Fibroblast of skin of abdomen (primary cell): ENCODE measurements at regions not wholly inside any gene's neighbourhood (a gene's known extent, or its start where the extent isn't known, plus 50 kb on each side); places are given as distances from the start of the nearest gene placed in this dataset.
A peak's percentile ranks its signal among the peaks of the same experiment; 100 is the strongest.

Source experiments
- DNase-seq: peaks from one replicate; pipeline ENCODE4 v3.0.0-alpha.2; 2013

DNA sequence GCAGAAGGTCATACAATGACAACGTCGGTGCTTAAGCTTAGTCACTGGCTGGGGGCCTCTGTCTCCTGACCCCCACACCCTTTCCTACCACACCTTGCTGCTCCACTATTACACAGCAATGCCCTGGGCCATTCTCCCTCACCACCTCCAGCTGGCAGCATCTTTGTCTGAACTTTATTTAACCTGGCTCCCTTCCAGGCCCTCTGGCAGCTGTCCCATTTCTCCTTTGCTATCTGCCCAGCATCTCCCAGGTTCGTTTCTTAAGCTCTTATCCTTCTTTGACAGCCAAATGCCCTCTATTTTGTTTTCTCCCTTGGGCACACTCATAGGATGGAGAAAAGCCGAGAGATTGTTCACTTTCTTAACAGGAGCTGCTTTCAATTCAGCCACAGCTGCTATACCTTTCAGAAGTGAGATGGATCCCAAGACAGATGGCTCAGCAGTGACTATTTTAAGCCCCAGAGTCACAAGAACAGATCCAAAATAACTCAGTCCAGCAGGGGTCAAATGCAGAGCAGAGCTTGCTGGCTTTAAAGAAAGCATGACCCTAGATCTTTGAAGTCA is 1277.1 kb upstream of the AUTS2 start:
- DNase-seq: peak; percentile 14

DNA sequence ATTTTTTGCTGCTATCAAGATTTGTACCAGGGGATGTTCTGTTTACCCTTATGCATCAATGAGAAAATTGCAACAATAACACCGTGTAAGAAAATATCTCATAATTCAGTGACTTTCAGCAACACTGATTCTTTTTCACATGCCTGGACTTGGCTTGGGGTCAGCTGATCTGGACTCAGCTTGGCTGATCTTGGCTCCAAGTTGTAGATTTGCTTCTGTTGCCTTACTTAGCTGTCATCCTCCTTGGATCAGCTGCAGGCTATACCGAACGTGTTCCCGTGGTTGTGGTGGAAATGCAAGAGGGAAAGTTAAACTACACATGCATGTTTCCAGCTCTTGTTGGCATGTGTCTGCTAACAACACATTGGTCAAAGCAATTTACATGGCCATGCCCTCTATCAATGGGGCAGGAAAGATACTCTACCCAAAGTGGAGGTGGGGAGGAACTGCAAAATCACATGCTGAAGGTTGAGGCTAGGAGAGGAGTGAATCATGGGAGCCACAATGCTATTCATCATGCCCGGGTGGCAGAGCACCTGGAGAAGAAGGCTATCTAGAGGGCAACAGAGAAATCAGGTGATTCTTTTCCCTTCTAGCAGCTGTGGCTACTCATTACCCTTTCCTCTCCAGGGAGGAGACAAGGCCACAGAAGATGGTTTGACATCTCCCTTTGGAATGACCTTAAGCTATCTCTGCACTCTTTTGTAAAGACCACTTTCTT is 1276.3 kb upstream of the AUTS2 start:
- DNase-seq: no peak

DNA sequence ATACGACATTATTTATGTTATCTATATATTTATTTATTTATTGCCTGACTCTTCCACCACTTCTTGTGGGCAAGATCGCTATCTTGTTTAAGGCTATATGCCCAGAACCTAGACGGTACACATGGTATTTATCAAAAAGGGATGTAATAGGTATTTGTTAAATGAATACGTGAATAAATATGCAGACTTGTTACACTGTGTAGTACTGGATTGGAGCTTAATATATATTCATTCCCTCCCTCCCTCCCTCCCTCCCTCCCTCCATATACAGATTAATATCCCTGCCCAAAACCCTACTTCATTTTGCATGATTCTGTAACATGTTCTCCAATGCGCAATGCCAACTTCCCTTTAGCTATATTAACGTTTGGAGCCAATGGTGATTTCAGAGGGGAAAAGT is 1273.7 kb upstream of the AUTS2 start:
- no peak for DNase-seq

GRCh38 chr7:68334216-68334615 is 1264.1 kb upstream of the AUTS2 start:
- no peak for DNase-seq

- no peak for DNase-seq
Observed at GRCh38 chr7:68334636-68335272, 1263.5 kb upstream of the AUTS2 start.

GRCh38 chr7:68336594-68336993 is 1261.7 kb upstream of the AUTS2 start:
- DNase-seq: no peak

GRCh38 chr7:68348401-68348800 is 1249.9 kb upstream of the AUTS2 start:
- DNase-seq: peak; percentile 13

- DNase-seq: no peak
Observed at GRCh38 chr7:68362745-68363518, 1235.3 kb upstream of the AUTS2 start.

- peak; percentile 43 for DNase-seq
Observed at GRCh38 chr7:68364886-68365625, 1233.2 kb upstream of the AUTS2 start.

DNA sequence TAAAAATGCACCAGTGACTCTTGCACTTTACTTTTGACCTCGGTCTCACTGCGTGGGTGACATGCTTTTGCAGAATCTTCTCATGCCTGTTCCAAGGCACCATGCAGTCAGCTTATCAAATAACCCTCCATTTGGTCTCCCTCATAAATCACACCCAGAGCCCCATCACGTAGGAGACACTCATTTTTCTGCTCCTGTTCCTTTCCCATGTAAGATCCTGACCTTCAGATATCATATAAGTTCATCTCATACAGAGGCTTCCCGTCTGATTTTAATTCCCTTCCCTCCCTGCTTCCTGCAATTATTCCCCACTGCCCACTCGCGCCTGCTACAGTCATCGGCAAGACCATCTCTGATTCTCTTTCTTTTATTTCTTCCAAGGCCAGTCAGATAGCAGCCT is 1226.3 kb upstream of the AUTS2 start:
- DNase-seq: no peak

DNA sequence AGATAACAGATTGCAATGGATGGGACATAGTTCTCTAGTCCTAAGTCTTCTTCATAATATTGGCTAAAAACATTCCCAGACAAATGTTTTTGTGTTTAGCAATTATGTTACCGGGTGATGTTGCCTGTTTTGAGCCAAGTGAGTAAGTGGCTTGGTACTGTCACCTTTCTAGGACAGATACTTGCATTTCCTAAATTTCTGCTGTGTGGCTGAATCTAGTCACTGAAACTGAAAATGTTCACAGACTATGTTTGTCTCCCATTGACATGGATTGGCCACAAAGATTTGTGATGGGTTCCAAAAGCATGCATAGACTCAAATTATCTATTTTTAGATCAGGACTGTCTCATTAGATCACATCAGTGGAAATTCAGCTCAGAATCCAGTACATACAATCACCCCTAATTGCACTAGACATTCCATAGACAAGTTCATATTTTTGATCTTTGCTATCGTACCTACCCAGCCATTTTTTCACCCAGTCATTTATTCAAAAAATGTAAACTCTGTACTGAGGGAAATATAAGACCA is 1222.1 kb upstream of the AUTS2 start:
- DNase-seq: peak; percentile 9

- no peak for DNase-seq
Observed at GRCh38 chr7:68381731-68382130, 1216.5 kb upstream of the AUTS2 start.

DNA sequence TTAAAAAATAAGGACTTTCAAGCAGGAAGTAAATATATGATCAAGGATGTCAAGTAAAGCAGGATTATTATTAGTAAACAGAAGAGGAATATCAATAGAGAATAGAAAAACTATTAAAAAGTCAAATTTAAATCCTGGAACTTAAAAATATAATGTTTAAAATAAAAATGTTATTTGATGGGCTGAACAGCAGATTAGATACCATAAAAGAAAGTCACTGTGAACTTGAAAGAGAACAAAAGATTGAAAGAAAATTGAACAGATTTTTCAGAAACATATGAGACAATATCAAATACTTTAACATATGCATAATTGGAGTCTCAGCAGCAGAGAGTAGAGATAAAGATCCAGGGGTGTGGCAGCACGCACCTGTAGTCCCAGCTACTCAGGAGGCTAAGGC is 1213.7 kb upstream of the AUTS2 start:
- no peak for DNase-seq

DNA sequence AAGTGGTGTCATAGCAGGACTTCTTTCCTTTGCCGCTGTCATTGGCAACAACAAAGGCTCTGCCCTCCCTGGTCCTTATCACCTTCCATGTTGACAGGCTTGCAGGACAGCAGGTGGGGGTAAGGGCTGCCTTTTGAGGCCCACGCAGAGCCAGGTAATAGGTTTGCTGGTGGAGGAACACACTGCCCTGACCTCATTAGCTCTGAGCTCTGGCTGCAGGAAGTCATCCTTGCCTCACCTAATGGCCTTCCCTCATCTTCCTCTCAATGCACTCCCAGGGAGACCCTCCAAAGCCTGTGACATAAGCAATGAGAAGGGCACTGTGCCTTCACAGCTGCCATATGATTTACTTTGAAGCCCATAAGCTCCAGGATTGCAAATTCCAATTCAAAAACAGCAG is 1205.2 kb upstream of the AUTS2 start:
- DNase-seq: no peak

GRCh38 chr7:68394131-68394530 is 1204.1 kb upstream of the AUTS2 start:
- DNase-seq: peak; percentile 63

DNA sequence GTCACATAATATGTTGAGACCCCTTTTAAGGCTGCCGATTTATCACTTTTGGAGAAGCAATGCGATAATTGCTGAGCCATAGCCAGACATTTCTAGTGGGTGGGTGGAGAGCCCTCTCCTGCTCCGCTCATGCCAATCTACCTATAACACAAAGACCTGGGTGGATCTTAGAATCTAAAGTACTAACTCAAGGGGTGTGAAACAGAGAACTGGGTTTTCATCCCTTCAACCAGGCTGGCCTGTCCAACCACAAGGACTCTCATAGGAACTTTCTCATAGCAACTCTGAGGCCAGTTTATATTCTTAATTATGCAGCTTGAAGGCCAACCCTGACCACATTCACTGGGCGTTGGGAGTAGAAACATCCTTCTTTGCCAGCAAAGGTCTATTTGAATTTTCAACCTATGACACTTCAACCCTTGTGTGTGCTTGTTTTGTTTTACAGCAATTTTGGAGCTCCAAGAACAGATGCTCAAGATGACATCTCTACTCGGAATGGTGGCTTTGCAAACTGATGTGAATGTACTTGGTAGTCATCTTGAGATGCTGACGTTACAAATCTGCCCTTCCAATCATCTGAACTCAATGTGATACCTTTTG is 1198.2 kb upstream of the AUTS2 start:
- no peak for DNase-seq

DNA sequence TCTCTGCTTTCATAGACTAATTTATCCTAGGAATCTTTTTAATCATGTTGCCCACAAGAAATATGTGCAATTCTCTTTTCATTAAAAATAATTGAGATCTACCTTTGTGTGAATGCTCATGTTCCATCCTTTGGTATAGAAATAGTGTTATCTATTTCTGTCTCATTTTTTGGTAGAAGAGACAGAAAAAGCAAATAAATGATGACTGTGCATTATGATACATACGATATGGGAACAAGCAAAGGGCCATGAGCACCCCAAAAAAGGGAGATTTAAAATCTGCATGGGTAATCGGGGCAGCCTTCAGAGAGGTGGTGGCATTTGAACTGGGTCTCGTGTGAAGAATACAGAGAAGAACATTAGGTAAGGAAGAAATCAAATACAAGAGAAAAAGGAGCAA is 1197.5 kb upstream of the AUTS2 start:
- DNase-seq: no peak

DNA sequence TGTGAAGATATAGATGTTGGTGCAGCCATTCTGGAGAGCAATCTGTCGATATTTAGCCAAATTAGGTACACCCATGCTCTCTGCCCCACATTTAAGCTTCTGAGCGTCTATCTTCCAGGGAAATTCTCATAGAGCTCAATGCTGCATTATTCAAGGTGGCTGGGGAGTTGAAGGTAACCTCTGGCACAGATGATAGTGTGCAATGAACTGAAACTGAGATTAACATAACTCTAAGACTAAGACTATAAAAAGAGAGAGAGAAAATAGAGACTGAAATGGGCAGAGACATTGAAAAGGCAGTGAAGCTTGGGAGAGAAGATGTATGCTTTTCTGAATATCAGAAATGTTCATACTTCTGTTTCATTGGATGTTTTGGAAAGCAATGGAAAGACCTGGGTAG is 1197.0 kb upstream of the AUTS2 start:
- DNase-seq: no peak

GRCh38 chr7:68406480-68406879 is 1191.8 kb upstream of the AUTS2 start:
- no peak for DNase-seq

- no peak for DNase-seq
Observed at GRCh38 chr7:68407460-68407859, 1190.8 kb upstream of the AUTS2 start.

DNA sequence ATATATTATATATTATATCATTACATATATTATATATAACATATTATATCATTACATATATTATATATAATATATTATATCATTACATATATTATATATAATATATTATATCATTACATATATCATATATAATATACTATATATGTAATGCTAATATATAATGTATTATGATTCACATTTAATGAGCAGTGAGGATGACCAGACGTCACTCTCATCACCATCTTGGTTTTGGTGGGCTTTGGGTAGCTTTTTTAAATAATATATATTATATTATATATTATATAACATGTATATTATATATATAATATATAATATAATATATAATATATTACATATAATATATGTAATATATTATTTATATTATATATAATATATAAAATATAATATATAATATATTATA is 1189.4 kb upstream of the AUTS2 start:
- DNase-seq: no peak

DNA sequence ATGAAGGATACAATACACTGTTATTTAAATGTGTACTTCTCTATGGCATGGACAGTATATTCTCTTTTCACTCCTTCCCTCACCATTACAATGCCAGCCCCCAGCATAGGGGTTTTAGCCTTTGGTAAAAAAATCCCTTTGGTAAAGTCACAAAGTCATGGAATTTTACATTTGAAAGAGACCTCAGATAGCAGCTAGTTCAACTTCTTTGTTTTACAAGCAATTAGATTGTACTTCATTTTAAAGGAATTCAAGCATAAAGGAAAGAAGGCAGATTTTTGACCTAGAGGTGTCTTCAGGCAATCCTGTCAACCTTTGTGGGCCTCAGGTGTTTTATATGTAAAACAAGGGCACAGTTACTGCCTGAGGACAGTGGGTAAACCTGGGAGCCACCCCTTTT is 1188.4 kb upstream of the AUTS2 start:
- no peak for DNase-seq
